ENCODE measurements at regions not wholly inside any gene's neighbourhood (a gene's known extent, or its start where the extent isn't known, plus 50 kb on each side); places are given as distances from the start of the nearest gene placed in this dataset.

DNA sequence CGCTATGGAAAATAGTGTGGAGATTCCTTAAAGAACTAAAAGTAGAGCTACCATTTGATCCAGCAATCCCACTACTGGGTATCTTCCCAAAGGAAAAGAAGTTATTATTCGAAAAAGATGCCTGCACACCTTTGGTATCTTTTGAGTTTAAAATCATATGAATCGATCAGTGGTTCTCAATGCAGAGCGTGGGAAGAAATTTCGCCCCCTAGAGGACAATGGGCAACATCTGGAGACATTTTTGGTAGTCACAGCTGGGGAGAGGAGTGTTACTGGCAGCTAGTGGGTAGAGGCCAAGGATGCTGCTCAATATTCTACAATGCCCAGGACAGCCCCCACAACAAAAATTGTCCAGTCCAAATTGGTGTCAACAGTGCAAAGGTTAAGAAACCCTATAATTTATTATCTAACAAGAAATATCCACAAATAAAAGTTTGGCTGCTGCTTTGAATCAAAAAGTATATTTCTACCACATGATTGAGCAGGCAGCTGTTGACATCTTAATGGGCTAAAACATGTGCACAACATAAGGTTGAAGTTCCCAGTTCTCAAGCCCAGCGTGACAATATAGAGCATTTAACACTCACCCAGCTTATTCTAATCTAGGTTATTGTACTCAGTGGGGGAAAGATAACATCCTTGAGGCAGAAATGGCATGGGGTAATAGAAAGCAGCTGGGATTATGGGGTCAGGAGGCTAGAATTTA is 425.7 kb downstream of the LRATD1 start:
- H3K27ac ChIP-seq: no peak overlapping the region
- TF ChIP-seq ZFX (IDR thresholded peaks at IDR 0.05): no peak
- TF ChIP-seq, protein P1, sequence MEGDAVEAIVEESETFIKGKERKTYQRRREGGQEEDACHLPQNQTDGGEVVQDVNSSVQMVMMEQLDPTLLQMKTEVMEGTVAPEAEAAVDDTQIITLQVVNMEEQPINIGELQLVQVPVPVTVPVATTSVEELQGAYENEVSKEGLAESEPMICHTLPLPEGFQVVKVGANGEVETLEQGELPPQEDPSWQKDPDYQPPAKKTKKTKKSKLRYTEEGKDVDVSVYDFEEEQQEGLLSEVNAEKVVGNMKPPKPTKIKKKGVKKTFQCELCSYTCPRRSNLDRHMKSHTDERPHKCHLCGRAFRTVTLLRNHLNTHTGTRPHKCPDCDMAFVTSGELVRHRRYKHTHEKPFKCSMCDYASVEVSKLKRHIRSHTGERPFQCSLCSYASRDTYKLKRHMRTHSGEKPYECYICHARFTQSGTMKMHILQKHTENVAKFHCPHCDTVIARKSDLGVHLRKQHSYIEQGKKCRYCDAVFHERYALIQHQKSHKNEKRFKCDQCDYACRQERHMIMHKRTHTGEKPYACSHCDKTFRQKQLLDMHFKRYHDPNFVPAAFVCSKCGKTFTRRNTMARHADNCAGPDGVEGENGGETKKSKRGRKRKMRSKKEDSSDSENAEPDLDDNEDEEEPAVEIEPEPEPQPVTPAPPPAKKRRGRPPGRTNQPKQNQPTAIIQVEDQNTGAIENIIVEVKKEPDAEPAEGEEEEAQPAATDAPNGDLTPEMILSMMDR (conservative IDR thresholded peaks at IDR 0.05): peak; percentile 73

DNA sequence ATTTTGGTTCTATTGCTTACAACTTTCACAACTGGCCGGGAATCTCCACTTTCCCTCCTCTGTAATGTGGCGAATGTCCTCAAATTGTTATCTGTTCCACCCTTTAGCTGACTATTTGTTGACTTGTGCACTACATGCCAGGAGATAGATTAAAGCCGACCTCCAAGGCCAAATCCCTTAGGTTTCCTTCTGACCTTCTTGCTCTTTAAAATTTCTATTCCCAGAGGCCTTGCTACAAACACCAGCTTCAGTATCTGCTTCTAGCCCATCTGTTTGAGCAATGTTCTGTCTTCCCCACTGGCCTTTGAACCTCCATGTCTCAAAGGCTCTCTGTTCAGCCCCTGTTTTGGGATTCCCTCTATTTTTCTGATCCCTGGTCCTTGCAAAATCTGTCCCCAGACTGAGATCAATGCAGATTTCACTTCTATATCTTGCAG is 426.2 kb downstream of the LRATD1 start:
- TF ChIP-seq ZFX (IDR thresholded peaks at IDR 0.05): no peak
- TF ChIP-seq, protein P1 (conservative IDR thresholded peaks at IDR 0.05): no peak
- H3K27ac ChIP-seq: no peak overlapping the region

DNA sequence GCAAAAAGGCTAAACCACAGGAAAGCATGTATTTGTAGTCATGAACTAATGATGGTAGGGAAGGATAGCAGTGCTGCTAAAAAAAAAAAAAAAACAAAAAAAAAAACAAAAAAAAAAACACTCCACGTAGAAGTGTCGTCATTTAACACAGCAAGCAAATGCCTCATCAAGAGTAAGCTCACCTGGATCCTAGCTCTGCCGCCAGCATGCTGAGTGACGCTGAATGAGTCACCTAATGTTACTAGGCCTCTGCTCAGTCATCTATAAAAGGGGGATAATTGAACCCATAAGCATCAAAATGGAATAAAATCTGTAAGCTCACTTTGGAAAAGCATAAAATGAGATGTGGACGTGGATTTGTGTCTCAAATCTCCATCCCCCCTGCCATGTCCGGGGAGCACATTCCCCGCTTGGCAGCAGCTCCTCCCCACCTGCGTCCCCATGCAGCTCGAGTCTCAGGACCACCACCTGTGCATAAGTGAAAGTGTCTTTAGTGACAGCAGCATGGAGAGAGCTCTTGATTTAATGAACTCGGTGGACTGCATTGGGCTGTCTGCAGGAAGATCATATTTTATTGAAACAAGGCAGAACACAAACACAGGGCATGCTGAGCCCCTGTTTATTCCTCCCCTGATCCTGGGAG is 427.5 kb downstream of the LRATD1 start:
- TF ChIP-seq, protein P1 (conservative IDR thresholded peaks at IDR 0.05): no peak
- TF ChIP-seq ZFX (IDR thresholded peaks at IDR 0.05): no peak
- no peak overlapping the region for H3K27ac ChIP-seq

DNA sequence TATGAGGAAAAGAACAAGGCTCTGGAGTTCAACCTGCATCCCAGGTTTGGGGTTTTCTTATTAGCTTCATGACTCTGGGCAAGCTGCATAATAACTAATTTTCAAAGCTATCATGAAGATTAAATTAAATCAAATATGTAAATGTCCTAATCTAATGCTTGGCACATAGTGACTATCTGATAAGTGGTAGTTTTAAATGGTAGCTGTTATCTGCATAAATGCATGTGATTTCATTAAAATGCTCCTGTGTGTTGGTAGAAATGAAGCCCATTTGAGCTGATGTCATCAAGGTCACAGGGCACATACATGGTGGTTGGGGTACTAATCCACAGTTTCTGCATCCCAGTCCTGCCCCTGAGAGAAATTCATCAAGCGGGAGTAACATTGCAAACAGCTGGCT is 428.8 kb downstream of the LRATD1 start:
- no peak overlapping the region for H3K27ac ChIP-seq
- no peak for TF ChIP-seq ZFX (IDR thresholded peaks at IDR 0.05)
- TF ChIP-seq, protein P1 (conservative IDR thresholded peaks at IDR 0.05): no peak

DNA sequence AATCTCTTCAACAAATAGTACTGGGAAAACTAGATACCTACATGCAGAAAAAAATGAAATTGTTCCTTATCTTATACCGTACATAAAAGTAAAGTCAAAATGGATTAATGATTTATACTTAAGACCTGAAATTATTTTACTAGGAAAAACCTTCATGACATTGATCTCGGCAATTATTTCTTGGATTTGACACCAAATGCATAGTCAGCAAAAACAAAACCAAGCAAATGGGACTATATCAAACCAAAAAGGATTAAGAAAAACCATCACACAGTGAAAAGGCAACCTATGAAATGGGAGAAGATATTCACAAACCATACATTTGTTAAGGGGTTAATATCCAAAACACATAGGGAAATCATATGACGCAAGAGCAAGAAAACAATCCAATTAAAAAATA is 433.6 kb downstream of the LRATD1 start:
- TF ChIP-seq, protein P1 (conservative IDR thresholded peaks at IDR 0.05): no peak
- no peak for TF ChIP-seq ZFX (IDR thresholded peaks at IDR 0.05)
- H3K27ac ChIP-seq: no peak overlapping the region

DNA sequence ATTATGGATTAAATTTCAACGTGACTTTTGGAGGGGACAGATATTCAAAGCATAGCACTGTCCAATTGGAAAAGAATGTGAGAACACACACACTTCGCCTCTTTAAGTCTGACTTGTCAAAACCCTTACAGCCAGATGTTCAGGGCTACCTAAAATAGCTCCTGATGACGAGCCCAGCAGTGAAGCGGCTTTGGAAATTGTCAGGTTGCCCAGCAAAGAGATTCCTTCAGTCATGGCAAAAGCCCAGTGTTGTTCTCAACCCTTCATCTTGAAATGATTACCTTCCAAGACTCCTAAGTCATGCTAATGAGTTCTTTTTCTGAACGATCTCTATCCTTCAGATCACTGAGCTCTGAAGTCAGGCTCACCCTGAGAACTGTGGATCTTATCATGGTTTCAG is 436.6 kb downstream of the LRATD1 start:
- TF ChIP-seq ZFX (IDR thresholded peaks at IDR 0.05): no peak
- TF ChIP-seq, protein P1 (conservative IDR thresholded peaks at IDR 0.05): no peak
- no peak overlapping the region for H3K27ac ChIP-seq

DNA sequence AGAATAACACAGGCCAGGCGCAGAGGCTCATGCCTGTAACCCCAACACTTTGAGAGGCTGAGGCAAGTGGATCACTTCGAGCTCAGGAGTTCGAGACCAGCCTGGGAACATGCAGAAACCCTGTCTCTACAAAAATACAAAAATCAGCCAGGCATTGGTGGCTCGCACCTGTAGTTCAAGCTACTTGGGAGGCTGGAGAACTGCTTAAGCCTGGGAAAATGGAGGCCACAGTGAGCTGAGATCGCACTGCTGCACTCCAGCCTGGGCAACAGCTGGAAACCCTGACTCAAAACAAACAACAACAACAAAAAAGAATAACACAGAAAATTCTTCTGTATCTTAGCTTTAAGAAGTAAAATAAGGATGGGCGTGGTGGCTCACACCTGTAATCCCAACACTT is 440.3 kb downstream of the LRATD1 start:
- no peak overlapping the region for H3K27ac ChIP-seq
- TF ChIP-seq, protein P1 (conservative IDR thresholded peaks at IDR 0.05): no peak
- no peak for TF ChIP-seq ZFX (IDR thresholded peaks at IDR 0.05)

Data from C4-2B (cell line).